Endometrium (tissue), 2 donors: ENCODE measurements at regions not wholly inside any gene's neighbourhood (a gene's known extent, or its start where the extent isn't known, plus 50 kb on each side); places are given as distances from the start of the nearest gene placed in this dataset.

Experiments
- FAIRE-seq: peaks from 2 replicates; lab custom pipeline; 2012; peaks lifted over from hg19 to GRCh38; lab: Jason Lieb, UNC
- donor health status: control.
- donor health status: control.

DNA sequence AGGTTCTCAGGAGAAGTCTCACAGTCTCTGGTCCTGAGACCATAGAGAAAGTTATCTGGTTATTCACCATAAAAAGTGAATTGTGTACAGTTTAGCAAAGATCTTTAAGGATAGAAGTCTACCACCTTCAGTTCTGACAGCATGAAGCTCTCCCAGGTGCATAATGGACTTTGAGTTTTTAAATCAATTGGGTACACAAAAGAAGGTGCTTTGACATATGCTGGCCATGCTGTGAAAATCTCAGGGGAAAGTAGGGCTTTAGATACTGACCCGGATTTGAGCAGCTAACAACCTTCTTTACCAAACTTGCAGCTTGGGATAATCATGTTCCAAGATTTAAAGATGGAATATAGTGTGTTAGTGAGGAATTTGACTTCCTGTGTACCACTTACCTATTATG is 264.2 kb downstream of the ZSWIM6 start:
- FAIRE-seq = no peak

DNA sequence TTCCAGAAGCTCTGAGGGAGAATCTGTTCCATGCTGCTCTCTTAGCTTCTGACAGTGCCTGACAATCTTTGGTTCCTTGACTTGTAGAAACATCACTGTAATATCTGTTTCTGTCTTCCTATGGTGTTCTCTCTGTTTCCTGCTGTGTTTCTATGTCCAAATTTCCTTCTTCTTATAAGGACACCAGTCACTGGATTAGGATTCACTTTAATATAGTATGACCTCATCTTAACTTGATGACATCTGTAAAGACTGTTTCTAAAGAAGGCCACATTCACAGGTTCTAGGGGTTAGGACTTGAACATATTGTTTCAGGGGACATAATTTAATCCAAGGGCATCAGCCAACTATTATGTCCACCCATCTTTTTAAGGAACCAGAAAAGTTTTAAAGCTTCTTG is 265.6 kb downstream of the ZSWIM6 start:
- no peak for FAIRE-seq

DNA sequence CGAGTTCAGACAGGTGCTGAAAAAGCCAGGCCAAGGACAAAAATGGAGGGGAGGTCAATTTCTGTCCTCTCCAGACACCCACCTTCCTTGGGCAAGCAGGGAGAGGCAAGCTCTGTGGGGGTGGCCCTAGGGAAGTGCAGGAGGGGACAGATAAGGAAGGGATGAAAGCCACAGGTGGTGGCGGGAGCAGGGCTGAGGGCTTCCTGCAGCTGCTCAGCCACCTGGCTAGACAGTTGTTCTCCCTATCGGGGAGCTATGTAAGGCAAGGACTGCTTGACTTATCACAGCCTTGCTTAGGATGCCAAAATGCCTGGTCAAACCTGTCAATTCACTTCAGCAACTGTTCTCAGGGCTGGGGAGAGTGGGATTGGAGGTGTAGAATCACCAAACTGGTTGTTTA is 266.1 kb downstream of the ZSWIM6 start:
- no peak for FAIRE-seq

DNA sequence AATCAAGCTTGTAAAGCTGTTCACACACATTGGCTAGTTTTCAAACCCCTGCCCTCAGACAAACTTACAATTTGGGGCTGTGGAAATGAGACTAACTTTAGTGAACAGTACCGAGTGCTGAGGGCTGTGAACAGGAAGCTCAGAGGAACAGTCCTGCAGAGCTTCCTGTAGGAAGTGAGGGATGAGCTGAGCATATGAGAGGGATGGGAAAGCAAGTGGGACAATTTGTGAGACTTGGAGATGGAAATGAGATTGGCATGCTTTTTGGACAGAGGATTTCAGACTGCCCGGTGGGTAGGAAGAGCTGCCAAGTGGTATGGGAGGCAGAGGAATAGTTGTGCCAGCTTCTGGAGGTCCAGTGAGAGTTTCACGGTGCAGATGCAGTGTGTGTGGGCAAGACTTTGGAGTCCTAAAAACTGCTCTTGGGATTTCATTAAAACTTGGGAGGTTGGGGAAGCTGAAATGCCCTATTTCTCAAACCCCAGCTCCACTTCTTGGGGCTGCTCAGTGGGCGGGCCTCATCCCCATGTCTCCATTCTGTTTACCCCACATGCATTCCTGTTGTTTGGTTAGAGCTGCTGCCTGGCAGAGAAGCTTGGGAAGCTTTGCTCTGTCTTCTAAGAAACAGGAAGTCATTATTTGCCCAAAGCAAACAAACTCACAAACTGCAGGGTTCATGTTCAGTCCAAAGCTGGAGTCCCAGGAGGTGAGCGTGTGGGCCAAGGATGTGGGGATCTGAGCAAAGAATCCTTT is 267.5 kb downstream of the ZSWIM6 start:
- no peak for FAIRE-seq

DNA sequence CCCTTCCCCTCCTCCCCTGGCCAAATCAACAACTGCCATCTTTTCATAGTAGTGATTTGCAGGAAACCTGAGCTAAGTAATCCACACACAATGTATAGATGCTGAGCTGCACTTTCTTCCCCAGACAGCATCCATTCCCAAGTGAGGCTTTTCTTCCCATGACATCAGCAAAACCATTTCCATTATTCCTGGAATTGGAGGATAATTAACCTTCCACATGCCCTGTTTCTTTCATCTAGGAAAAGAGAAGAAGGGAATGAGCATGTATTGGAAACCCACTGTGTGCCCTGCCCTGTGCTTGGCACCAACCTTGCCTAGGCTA is 268.0 kb downstream of the ZSWIM6 start:
- no peak for FAIRE-seq

DNA sequence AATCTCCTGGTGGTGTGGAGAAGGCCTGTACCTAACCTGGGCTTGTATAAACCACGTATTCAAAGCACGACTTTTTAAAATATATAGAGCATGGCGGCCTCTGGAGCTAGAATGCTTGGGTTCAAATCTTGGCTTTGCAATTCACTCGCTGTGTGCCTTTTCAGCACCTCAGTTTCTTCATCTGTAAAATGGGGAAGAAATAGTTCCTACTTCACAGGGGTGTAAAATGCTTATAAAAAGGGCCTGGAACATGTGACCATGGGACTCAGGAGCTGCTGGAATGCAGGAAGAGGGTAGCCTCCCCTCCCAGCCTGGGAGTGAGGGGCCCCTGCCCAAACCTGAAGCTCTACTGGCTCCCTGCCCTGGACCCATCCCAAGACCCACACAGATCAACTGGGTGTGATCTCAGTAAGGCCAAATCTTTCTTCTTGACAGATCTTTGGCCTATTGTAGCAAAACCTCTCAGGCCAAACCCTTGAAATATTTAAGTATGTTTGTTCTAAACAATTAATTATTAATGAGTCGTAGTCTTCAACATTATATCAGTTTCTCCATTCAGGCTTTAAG is 269.0 kb downstream of the ZSWIM6 start:
- FAIRE-seq = no peak

DNA sequence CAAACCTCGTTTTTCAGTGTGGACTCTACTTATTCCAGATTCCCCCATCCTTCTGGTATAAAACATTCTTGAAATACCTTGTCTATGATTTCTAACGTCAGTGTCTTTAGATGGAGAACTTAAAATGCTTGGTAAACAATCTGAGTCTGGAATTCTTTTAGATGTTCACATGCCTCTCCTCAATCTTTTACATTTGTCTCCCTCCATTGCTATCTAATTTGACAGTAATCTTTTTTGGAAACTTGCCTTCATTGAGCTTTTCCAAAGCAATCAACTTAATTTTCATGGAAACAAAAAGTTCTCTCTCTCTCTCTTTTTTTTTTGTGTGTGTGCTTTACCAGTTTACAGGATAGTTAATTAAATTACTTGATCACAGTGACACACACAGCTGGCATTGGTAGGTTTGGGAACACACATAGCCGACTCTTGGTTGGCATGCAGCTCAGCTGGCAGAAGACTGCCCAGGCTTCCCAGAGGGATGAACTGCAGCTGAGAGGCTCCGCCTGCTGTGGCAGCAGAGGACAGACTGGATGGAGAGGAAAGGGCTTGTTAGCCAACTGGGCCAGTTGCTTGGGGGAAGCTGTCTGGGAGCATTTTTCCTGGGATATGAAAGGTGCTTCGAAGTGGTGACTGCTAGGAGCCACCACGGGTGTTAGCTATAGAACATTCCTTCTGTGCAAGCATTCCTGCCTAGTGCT is 271.3 kb downstream of the ZSWIM6 start:
- FAIRE-seq = no peak

DNA sequence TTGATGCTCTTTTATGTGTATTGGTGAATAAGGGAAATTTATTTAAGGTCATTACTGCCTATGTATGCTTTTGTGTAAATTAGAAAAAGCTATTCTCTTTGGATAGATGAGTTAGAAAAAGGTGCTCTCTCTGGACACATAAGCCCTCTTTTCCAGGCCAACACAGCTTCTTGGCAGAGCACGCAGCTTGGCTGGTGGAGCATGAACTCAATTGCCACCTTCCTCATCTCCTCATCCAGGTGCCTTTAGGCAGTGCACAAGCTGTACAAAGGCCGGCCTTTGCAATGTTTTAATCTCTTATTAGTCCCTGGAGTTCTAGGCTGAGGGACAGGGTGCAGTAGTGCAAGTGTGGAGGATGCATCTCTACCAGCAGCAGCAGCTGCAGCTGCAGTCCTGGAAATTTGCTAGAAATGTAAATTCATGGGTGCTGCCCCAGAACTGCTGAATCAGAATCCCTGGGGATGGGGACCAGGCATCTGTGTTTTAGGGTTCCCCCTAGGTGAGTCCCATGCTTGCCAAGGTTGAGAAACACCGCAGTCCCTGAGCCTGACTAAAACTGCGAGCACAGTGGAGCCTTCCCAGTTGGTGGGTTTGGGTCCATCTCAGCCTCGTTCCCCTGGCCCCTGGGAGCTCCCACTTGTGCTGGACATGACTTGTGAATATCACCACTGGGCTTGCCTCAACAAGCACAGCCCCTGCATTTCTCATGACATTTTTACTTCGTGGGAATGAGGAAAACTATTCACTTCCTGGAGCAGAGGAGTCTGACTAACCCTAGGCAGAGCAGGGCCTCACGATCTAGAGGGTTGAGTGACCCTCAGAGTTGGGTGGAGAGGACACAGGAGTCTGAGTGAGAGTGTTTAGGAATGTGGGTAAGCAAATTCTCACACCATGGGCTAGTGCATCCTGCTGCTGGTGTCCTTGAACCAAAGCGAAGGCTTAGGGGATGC is 272.3 kb downstream of the ZSWIM6 start:
- FAIRE-seq = no peak

DNA sequence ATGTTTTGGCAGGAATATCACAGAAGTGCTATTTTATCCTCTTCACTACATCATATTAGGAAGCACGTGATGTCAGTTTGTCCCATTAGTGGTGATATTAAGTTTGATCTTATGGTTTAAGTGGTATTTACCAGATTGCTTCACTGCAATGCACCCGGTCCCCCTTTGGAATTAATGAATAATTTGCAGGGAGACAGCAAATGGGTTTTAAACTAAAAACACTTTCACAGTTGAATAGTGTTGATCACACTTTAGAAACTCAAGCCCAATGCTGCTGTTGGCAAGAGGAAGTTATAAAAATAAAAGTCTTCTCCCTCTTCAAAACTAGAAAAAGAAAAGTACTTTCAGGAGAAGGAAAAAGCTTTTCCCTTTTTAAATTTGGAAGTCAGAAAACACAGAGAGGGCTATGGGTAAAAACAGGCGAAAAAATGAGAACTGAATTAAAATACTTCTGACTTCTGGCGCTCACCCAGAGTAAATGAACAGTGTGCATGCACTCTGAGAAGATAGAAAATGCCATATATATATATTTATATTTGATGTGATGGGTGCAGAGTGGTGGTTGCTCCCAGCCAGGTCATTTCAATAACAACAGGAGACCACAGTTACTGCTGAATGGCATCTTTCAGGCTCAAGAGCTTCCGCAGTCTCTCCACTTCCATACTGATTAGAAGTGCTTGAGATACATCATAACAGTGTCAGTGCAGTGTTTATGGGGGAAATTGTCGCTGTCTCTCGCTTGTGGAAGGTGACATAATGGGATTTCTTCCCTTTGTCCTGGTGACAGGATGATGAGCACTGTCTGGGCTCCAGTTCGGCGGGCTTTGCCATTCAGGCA is 278.0 kb downstream of the ZSWIM6 start:
- no peak for FAIRE-seq

DNA sequence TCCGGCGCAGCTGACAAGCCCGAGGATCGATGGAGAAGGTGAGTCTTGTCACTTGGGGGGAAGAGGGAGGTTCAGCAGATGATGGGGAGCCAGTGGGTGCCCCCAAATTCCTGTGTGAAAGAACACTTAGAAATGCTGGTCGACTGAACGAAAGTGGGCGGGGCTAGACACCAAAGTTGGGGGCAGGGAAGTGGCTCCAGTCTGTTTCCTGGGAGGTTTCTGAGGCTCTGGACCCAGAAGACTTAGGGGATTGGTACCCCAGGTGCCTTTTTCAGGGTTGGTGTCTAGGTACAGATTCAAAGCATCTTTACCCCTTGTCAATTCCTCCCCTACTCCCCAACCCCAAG is 278.6 kb downstream of the ZSWIM6 start:
- FAIRE-seq = no peak

DNA sequence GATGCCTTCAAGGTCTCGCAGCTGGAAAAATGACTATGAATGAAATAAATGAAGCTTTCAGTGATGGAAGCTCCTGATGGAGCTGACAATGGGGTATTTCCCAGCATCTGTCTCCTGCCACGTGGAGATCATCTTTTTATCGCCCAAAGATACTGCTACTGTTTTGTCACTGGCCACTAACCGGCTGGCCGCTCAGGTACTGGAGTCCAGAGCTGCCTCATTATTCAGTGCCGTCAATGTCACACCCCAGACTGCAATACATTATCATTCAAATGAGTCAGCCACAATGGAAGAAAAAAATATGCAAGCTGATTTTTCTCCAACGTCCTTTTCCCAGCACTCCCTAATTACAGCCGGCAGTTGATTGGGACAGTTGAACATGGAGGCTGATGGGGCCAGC is 280.4 kb downstream of the ZSWIM6 start:
- no peak for FAIRE-seq

DNA sequence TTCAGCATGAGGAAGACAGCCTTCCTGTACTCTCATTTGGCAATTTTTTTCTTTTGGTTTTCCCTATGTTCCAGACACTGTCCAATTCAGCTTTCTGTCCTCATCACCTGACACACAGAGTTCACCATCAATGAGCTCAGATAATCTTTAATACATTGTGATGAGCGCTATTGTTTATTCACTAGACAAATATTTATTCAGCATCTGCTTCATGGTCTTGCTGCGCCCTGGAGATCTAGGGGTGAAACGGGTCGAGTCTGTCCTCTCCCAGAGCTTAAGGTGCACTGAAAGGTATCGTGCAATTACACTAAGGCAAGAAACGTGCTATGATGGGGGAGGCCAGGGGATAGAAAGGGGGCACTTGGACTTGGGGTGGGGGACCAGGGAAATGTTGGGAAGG is 281.6 kb downstream of the ZSWIM6 start:
- no peak for FAIRE-seq

DNA sequence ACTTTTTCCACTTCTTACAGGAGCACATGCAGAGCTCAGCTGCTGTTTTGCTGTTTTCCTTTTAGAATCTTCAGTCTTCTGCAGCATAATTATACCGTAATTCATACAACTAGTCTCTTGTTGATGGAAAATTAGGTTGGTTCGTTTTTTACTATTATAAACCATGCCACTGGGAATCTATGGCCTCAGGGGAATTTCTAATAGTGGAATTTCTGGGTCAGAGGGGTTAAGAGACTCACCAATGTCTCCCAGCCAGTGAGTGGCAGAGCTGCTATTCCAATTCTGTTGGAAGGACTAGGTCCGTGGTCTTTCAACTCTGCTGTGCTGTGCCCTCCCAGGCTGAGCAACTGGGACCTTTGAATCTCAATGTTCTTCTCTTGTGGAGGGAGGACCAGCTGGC is 282.5 kb downstream of the ZSWIM6 start:
- FAIRE-seq = no peak

DNA sequence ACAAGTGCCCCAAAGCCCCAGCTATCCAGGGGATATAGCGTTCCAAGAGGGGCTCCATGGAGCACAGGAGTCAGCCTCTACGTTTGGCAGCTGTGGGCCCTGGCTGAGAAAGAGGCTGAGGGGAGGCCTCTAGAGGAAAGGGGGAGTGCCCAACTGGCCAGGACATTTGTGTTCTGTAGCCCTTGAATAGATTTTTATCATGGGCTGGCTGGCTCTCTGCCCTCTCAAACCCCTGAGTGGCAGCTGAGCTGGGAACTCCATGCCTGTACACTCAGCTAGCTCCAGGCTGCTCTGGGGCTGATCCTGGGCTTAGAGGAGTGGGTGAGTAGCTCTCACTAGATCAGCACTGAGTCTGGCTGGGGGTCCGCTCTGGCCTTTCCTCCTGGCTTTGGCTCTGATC is 285.0 kb downstream of the ZSWIM6 start:
- no peak for FAIRE-seq

DNA sequence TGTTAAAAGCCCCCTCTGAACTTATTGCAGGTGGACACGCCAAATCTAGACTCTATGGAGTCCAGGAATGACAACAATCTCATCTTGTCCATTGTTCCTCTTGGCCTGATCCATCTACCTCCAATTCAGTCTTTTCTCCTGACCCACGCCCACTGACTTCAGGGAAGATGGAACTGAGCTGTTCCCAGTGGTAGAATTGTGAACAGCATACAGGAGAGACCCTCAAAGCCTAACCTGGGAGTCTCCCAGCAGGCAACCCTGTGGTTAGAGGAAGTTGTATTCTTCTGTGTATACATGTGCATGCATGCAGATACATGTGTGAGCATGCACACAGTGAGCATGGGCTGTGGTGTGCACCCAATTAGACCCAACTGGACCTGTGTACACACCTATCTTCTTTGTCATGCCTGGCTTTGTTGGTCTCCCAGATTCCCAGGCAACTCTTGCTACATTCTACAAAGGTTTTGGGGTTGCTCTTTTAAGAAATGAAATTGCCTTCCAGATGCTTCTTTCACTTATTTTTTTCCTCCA is 286.0 kb downstream of the ZSWIM6 start:
- FAIRE-seq = no peak

DNA sequence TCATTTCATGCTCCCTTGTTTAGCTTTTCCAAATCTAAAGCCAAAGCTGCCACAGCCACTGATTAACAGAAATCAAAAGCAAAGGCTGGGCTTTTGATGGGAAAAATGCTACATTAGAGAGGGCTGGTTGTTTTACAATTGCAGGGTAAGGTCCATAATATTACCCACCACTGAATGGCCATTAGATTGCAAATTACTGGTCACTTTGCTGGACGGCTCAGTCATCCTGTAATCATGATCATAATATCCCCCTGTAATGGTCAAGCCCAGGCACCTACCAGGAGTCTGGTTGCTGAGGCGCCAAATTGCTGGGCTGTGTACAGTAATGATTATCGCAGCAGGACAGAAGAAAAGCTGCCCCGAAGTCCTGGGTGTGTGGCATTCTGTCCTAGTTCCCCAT is 286.5 kb downstream of the ZSWIM6 start:
- FAIRE-seq = no peak

DNA sequence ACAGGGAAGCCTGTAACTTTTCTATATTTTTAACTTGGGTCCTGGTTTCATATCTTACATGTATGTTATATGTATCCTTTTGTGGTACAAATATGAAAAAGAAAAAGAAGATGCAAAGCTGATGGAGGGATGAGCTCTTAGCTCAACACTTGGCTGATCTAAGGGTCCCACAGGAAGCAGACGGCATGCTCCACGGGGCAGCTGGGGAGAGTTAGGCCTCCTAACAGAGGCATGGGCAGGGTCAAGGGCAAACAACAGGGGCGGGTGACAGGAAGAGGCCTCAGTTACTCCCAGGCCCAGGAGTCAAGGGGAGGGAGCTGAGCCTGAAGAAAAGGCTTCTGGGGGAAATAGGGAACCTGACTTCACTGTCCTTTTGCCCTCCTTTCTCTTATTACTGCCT is 287.2 kb downstream of the ZSWIM6 start:
- no peak for FAIRE-seq

DNA sequence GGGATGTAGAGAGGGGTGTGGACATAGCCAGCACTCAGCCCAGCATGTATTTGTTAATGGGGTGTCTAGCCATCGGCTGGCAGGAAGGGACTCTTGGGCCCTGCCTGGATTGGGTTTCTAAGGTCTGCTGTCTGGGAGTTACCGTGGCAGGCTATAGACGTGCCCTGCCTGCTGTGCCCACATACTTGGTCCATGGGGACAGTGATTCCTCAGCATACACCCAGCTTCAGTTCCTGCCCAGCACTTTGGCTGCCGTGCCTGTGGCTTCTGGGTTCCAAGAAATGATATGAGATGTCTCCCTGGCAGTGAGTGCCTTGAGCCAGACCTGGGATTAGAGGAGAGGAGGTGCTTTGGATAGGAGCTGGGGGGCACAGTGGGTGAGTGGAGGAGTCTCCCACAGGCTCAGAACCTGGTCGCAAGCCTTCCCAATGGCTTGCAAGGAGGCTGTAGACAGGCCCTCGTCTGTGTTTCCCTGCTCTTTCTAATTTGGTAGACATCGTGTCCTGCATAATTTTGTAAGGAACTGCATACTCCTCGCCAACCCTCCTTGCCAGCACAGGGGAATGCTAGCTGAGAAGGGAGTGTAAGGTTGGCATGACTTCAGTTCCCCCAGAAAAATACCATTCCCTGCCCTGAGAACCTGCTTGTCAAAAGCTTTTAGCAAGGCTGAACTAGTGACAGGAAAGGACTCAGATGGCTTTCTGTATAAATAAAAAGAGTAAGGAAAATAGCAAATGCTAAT is 287.9 kb downstream of the ZSWIM6 start:
- FAIRE-seq = no peak

DNA sequence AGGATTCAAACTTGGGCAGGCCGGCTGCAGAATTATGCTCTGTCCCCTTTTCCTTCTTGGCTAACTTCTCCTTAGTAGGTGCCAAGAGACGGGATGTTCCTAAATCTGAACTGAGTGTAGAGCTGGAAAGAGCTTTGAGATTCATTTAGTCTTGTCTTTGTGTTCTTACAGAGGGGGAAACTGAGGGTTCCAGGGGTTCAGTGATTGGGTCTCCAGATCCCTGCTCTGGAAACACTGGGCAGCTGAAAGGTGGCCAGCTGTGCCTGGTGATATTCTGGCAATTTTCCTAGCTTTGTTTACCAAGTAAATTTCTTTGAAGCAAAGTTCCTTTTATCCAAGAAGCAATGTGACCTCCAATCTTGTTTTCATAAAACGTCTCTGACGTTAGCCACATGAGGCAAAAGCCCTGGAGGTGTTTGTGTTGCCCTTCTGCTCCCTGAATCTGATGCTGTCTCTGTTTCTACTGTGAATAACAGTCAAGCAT is 288.7 kb downstream of the ZSWIM6 start:
- no peak for FAIRE-seq

DNA sequence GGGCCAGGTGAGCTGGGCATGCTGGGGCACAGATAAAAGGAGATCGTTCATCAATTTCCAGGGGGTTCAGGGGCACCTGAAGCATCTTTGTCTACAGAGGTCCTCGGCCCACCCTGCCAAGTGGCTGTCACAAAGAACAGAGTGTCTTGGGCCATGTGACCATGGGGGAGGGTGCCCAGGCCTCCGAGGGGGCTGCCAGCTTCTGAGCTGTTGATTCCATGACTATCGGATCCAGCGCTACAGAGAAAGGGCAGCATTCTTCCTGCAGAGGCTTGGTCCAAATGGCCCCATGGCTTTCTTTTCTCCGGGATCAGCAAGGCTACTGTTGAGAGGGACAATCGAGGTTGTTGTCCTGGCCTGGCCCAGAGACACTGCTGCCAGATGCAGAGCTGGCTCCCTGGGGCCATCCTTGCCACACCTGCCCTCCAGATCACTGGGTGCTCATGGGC is 289.2 kb downstream of the ZSWIM6 start:
- no peak for FAIRE-seq

DNA sequence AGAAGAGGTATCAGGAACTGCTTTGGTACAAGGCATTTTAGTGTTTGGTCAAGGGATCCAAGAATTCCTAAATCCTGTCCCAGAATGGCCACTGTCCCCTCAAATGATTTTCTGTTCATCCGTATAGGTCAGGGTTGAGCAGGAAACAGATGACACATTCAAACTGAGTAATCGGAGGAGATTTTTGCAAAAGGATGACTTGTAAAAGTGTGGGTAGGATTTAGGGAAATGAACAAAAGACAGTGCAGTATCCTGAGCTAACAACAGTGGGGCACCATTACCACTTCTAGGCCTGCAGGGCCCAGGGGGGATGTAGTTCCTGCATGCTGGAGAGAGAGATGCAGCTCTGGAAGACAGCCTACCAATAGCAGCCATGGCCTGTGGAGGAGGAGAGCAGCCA is 290.1 kb downstream of the ZSWIM6 start:
- no peak for FAIRE-seq
